ENCODE measurements at regions not wholly inside any gene's neighbourhood (a gene's known extent, or its start where the extent isn't known, plus 50 kb on each side); places are given as distances from the start of the nearest gene placed in this dataset.

DNA sequence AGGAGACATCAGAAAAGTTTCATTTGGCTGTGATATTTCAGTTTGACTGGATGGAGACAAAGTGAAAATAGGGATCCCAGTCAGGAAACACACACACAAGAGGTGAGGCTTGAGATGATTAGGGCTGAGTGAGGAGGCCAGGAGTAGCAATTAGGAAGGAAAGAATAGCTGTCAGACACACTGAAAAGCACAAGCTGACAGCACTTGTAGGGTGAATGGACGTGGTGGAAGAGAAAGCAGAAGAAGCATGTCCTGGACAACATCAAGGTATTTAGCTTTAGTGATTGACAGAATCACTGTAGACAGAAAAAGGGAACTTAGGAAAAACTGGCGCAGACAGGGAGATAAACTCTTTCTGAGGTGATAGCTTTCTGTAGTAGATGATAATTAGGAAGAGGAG lies 347.7 kb downstream of the TGFB2 start:
- no peaks in the 10 kb centered on the region for H3K23me2 ChIP-seq (ENCODE audit: low read depth, low read length)
- no peak overlapping the region for H4K91ac ChIP-seq (replicated peaks; ENCODE audit: insufficient read length, low read length)
- no peak overlapping the region for H3K4me3 ChIP-seq (ENCODE audit: extremely low read depth in 1 of 4, insufficient read depth in 2 of 4, low read depth in 3 of 4, low read length in 4 of 4)
- no peak overlapping the region for H3K18ac ChIP-seq (ENCODE audit: extremely low read depth, low read length)
- FAIRE-seq, result no peak
- H4K5ac ChIP-seq (ENCODE audit: insufficient read length, low read depth, low read length), result no peak overlapping the region
- peaks cover 0 to 3% (median 2%) of the 10 kb centered on the region in 4 experiments; a peak in 3 of 7 replicates for H3K4me1 ChIP-seq (replicated peaks in 1 of 4; ENCODE audit: control insufficient read depth in 3 of 4, insufficient read depth in 4 of 4, low read length in 3 of 4)
- H3K23ac ChIP-seq (ENCODE audit: insufficient read length), result no peak overlapping the region
- H3K79me1 ChIP-seq (ENCODE audit: low read depth, low read length), result no peaks in the 10 kb centered on the region
- H2BK15ac ChIP-seq (ENCODE audit: low read length), result no peak overlapping the region
- no peaks in the 10 kb centered on the region for H3K79me2 ChIP-seq (ENCODE audit: control insufficient read depth in 1 of 2, insufficient read depth in 2 of 2, low read length in 2 of 2)
- H3K56ac ChIP-seq (replicated peaks; ENCODE audit: insufficient read length, low read depth, low read length), result no peak overlapping the region
- peak overlapping the region; percentile 69; the same call in 1 of the 2 replicates for H2AFZ ChIP-seq (ENCODE audit: low read length)
- no peak overlapping the region for H3K14ac ChIP-seq (ENCODE audit: insufficient read length)
- H2BK20ac ChIP-seq (ENCODE audit: low read length), result no peak overlapping the region
- ChIA-PET CTCF (ENCODE audit: partially characterized antibody) (no interaction called here), POLR2A (ENCODE audit: partially characterized antibody) (no interaction called here)
- H3K27ac ChIP-seq (ENCODE audit: low read depth, low read length), result no peak overlapping the region
- no peaks in the 10 kb centered on the region for H3K36me3 ChIP-seq (ENCODE audit: control insufficient read depth in 2 of 4, insufficient read depth in 4 of 4, low read length in 3 of 4)
- no peak overlapping the region for H3K4ac ChIP-seq (replicated peaks; ENCODE audit: insufficient read length, low read depth, low read length)
- no peak overlapping the region for H2BK5ac ChIP-seq (ENCODE audit: low read depth, low read length)
- H2BK120ac ChIP-seq (replicated peaks; ENCODE audit: low read depth, low read length), result no peak overlapping the region
- no peak overlapping the region for H3K4me2 ChIP-seq (ENCODE audit: insufficient read depth in 1 of 2, low read depth in 2 of 2, low read length in 2 of 2)
- H3K9ac ChIP-seq (replicated peaks in 1 of 4; ENCODE audit: extremely low read depth in 1 of 4, low read depth in 3 of 4, low read length in 3 of 4), result no peak overlapping the region
- no peak overlapping the region for H2BK12ac ChIP-seq (ENCODE audit: low read depth, low read length)
- no peaks in the 10 kb centered on the region for H3K9me3 ChIP-seq (ENCODE audit: insufficient read depth in 2 of 2, low read depth in 1 of 2, low read length in 1 of 2)
- H3K27me3 ChIP-seq (replicated peaks in 1 of 4; ENCODE audit: control insufficient read depth in 3 of 4, extremely low read depth in 1 of 4, insufficient read depth in 3 of 4, low read length in 3 of 4), result no peaks in the 10 kb centered on the region; a peak in 1 of 7 replicates
- WGBS, 2 experiments (ENCODE audit: extremely low coverage in 1 of 2, insufficient coverage in 1 of 2, insufficient read length in 1 of 2, insufficient replicate concordance in 2 of 2, low coverage in 1 of 2, low lambda C conversion rate in 2 of 2, missing lambda C conversion rate in 1 of 2), result 83% methylated on average over 2 of the region's 2 CpGs; no CpG with 5 or more reads in 1 of the 2 experiments
- no peak overlapping the region for H4K8ac ChIP-seq (ENCODE audit: extremely low read depth, insufficient read depth, low read length)
- no peaks in the 10 kb centered on the region for H4K20me1 ChIP-seq (replicated peaks in 1 of 2; ENCODE audit: control insufficient read depth in 1 of 2, insufficient read depth in 2 of 2, low read length in 2 of 2)
- H2AK5ac ChIP-seq (ENCODE audit: low read depth, low read length), result no peak overlapping the region
- no peak for DNase-seq (ENCODE audit: low read depth in 1 of 2, low spot score in 2 of 2)
- no peak for TF ChIP-seq CHD1 (IDR thresholded peaks at IDR 0.05; ENCODE audit: low read depth, low read length)
- no peak for TF ChIP-seq GTF2F1 (IDR thresholded peaks at IDR 0.05; ENCODE audit: borderline replicate concordance, low read depth, low read length)
- no peak for TF ChIP-seq EP300 (IDR thresholded peaks at IDR 0.05; ENCODE audit: borderline replicate concordance in 1 of 2, low read depth in 2 of 2, low read length in 2 of 2)
- no peak for TF ChIP-seq RNF2 (IDR thresholded peaks at IDR 0.05; ENCODE audit: borderline replicate concordance, low read depth, low read length, missing control alignments, poor library complexity, severe bottlenecking)
- no peak for TF ChIP-seq SAP30 (IDR thresholded peaks at IDR 0.05; ENCODE audit: insufficient read depth, insufficient replicate concordance, low read length)
- TF ChIP-seq RBBP5 (IDR thresholded peaks at IDR 0.05; ENCODE audit: borderline replicate concordance, low read depth, low read length), result no peak
- no peak for TF ChIP-seq SP2 (IDR thresholded peaks at IDR 0.05; ENCODE audit: low read length)
- no peak for TF ChIP-seq POU5F1 (IDR thresholded peaks at IDR 0.05; ENCODE audit: low read depth, low read length)
- no peak for TF ChIP-seq BRCA1 (IDR thresholded peaks at IDR 0.05; ENCODE audit: low read depth, low read length)
- TF ChIP-seq BACH1 (IDR thresholded peaks at IDR 0.05; ENCODE audit: low read length), result no peak
- TF ChIP-seq, protein P1, sequence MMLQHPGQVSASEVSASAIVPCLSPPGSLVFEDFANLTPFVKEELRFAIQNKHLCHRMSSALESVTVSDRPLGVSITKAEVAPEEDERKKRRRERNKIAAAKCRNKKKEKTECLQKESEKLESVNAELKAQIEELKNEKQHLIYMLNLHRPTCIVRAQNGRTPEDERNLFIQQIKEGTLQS (IDR thresholded peaks at IDR 0.05; ENCODE audit: insufficient read depth, low read depth, low read length), result no peak
- no peak for TF ChIP-seq JUND (IDR thresholded peaks at IDR 0.05; ENCODE audit: low read length)
- TF ChIP-seq KDM4A (IDR thresholded peaks at IDR 0.05; ENCODE audit: low read depth, low read length, severe bottlenecking), result no peak
- no peak for TF ChIP-seq PHF8 (conservative IDR thresholded peaks at IDR 0.05; ENCODE audit: low read depth, low read length)
